GM19035 (cell line): ENCODE measurements at regions not wholly inside any gene's neighbourhood (a gene's known extent, or its start where the extent isn't known, plus 50 kb on each side); places are given as distances from the start of the nearest gene placed in this dataset.
"Not testable (repeated sequence)": the region's sequence is repeated elsewhere in the genome, so short reads cannot be mapped to it uniquely, and the experiment has no call there.

Experiments used
- ATAC-seq: cut with Tn5 transposase; IDR thresholded peaks from one replicate; pipeline ENCODE4 v1.9.1; 2021; ENCODE audit not compliant: unreplicated experiment

DNA sequence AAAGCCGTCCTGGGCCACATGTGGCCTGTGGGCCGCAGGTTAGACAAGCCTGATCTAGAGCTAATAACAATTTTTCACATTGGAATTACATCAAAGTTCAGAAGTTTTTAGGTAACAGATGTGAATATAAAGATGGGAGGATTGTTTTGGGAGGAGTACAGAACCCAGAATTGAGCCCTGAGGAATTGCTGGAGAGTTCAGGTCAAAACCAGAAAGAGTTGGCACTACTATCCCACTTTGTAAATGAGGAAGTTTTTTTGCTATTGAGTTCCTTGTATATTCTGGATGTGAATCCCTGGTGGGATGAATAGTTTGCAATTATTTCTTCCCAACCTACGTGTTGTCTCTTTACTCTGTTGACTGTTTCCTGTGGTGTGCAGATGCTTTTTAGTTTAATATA, 109.5 kb upstream of the LIPC start:
- no peak for ATAC-seq

DNA sequence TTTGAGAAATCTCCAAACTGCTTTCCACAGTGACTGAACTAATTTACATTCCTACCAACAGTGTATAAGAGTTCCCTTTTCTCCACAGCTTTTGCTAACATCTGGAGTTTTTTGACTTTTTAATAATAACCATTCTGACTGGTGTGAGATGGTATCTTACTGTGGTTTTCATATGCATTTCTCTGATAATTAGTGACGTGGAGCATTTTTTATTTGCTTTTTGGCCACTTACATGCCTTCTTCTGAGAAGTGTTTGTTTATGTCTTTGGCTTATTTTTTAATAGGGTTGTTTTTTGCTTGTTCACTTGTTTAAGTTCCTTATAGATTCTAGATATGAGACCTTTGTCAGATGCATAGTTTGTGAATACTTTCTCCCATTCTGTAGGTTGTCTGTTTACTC, 108.5 kb upstream of the LIPC start:
- ATAC-seq, result not testable (repeated sequence)

DNA sequence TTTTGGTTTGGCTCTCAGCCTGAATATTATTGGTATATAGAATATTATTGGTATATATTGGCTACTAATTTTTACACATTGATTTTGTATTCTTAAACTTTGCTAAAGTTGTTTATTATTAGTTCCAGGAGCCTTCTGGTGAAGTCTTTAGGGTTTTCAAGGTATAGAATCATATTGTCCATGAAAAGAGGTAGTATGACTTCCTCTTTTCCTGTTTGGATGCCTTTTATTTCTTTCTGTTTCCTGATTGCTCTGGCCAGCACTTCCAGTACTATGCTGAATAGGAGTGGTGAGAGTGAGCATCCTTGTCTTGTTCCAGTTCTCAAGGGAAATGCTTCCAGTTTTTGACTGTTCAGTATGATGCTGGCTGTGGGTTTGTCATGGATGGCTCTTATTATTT, 107.3 kb upstream of the LIPC start:
- ATAC-seq, result no peak

DNA sequence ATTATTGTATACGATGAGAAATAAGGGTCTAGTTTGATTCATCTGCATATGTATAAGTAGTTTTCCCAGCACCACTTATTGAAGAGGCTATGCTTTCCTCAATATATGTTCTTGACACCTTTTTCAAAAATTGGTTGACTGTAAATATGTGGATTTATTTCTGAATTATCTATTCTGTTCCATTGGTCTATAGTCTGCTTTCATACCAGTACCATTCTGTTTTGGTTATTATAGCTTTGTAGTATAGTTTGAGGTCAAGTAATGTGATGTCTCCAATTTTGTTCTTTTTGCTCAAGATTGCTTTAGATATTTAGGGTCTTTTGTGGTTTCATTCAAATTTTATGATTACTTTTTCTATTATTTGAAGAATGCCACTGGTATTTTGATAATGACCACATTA, 103.8 kb upstream of the LIPC start:
- no peak for ATAC-seq

DNA sequence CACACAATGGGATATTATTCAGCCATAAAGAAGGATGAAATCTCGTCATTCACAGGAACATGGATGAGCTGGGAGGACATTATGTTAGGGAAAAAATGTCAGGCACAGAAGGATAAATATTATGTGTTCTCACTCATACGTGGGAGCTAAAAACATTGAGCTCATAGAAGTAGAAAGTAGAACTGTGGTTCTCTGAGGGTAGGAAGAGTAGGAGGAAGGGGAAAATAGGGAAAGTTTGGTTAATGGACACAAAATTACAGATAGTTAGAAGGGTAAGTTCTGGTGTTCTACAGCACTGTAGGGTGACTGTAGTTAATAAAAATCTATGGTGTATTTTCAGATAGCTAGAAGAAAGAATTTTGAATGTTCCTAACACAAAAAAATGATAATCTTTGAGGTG, 102.6 kb upstream of the LIPC start:
- ATAC-seq, result no peak

DNA sequence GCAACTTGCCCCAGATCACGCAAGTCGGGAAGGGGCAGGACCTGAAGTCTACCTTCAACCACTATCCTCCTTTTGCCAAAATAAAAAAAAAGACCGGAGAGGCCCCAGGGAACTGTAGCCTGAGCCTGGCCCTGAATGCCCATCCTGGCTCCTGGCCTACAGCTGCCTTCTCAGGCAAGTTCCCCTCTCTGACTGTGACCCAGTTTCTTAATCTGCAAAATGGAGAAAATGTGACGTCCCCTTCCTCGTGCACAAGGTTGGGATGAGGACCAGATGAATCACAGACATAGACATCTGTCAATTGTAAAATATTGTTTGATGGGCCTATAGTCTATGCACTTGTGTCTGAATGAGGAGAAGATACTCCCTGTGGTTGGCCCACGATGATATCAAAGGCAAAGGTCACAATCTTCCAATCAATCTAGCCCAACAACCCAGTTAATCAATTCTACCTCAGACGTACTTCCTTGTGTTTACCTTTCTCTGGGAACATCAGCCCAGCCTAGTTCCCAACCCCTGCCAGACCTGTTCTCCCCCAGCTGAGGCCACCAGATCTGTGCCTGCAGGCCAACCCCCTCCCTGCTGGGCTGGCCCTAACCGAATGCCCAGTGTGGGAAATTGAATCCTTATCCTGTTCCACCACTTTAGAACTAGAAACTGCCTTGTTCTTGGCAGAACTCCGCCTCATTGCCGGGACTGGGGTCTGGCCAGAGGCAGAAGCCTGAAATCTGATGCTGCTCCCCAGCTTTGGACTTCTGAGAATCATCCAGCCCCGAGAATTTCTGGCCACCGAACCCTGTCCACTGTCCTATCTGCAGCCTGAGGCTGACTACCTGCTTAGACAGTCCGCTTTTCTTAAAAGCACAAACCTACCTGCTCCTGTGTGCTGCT, 101.8 kb upstream of the LIPC start:
- ATAC-seq, result no peak

DNA sequence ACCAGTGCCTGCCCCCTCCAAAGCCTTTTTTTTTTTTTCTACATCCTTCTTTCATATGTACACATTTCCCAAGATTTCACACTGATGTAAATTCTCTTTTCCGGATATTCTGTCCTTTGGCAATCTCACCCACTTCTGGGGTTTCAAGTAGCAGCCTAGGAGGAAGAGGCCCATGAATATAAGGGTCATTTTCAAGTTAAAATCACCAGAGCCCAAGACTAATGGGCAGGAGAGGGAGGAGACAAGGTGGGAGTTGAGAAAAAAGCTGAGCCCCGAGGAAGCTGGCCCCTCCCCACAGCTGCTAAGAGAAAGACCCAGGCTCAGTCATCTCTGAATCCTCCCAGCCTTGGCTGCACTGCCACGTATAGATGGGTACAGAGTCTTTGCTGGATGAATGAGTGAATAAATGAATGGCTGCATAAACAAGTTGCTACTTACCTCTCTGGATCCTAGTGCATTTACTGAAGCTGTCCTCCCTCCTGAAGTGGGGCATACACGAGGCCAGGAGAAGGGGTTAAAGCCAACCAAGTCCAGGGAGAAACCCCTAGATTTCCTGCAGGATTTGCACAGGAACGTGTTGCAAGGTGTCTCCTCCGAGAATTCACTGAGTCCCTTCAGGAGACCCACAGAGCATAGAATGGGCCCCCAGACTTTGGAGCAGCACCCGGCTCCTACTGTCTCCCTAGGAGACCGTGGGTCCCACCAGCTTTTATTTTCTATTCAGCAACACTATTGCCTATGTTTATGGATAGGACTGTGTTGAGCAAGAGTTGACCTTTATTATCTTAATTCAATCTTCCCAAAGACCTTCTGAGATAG, 100.8 kb upstream of the LIPC start:
- ATAC-seq, result no peak

DNA sequence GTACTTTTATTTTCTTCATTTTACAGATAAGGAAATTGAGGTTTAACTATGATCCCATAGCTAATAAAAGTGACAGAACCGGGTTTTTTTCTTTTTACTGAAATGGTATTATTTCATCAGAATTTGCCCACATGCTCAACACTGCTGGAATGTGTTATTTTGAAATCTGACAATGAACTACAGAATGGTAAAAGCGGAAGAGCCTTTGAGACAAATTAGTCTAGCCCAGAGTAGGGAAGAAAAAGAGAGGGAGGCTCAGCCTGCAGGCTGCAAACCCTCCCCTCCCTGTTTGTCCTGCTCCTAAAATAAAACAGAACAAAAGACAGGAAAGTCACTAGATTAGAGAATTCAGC, 100.3 kb upstream of the LIPC start:
- ATAC-seq, result no peak

DNA sequence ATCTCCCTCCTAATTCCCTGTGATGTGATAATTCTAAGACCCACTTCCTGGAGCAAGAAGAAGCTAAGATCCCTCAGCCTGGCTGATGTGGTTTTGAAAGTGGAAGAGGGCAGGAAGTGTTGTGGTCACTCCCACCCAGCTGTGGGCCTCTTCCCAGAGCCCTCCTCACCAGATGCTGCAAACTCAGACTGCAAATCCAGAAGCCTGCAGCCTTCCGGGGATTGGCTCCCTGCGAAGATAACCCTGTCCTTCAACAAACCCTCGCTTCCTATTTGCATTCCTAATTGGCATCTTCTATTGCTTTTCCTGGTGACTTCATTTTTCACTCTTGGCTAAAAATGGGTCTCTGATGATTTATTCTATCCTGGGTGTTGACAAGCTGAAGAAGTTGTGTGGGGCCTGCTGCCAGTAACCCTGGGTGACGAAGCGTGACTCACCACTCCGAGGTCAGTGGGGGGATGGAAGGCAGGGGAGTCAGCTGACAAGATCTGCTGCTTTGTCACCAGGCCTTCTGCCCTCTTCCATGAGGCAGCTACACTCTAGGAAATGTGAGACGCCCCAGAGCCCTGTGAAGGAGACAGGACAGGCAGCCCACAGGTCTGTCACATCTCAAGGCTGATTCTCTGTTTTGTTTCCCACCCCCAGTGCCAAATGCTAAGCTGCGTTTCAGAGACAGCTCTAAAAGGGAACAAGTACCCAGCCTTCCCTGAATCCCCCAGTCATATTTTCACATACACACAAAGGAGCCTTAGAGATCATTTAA, 99.7 kb upstream of the LIPC start:
- ATAC-seq, result peak; percentile 81

DNA sequence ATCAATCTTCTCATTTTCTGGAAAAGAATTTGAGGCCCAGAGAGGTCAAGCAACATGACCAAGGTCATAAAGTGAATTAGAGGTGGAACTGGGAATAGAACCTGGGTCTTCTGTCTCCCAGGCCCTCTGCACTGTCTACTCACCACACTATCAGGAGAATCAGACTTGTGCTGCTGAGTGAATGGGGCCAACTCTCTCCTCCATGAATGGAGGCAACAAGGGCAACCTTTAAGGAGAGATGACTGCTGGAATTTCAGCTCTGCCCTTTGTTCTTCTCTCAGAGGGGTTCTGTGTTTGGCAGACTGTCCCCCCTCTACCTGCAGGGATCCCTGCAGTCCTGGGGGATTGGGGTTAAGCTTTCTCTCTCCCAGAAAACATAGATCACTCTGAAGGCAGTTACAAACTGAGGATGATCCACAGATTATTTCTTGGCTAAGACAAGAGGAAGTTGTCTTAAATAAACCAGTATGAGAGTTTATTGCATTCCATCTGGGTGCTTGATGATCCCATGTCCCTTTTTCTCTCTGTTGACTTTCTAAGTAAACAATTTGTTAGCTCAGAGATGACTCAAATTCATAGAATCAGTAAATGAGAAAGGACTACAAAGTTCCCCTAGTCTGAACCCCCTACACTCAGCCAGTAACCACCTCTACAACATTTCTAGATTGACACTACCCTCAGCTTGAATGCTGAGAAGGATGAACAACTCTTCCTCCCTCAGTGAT, 99.0 kb upstream of the LIPC start:
- no peak for ATAC-seq

DNA sequence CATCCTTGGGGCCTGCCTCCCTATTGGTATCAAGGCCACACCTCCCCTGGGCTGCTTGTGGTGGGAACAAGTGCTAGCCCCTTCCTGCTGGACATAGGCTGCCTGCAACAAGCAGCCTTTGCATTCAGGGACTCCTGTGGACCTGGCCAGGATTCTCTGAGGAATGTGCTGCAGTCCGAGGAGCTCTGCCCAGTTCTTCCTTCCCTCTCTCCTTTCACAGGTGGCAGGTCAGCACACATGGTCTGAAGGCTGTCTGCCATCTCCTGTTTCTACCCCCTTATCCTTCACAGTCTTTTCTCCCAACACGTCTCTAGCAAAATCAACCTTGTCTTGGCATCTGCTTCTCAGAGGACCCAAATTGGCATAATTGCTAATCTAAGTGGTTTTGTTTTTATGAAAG, 97.0 kb upstream of the LIPC start:
- ATAC-seq, result no peak

DNA sequence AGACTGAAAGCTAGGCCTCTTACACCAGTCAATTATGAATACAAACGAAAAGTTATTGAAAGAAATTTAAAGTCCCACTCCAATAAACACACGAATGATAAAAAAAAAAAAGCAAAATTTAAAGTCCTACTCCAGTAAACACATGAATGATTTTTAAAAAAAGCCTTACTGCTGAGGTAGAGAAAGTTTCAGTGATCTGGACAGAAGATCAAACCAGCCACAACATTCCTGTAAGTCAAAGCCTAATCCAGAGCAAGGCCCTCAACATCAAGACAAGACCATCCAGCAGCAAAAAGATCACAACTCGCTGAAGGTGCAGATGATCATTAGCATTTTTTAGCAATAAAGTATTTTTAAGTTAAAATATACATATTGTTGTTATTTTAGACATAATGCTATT, 95.6 kb upstream of the LIPC start:
- ATAC-seq, result no peak

DNA sequence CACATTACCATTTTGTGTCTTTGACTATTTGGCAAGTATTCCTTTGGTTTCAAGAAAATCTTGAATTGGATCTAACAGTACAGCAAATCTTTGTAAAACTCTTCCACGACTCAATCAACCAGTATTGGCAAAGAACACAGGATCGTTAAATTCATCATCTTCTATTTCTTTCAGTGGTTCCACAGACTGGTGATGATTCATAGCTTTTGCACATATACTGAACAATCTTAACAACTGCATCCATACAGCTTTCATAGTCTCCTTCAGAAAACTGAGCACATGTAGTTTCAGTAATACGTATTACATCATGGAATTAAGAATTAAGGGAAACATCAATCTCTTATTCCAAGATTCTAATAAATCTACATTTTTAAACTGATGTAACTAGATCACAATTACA, 91.6 kb upstream of the LIPC start:
- ATAC-seq, result no peak

DNA sequence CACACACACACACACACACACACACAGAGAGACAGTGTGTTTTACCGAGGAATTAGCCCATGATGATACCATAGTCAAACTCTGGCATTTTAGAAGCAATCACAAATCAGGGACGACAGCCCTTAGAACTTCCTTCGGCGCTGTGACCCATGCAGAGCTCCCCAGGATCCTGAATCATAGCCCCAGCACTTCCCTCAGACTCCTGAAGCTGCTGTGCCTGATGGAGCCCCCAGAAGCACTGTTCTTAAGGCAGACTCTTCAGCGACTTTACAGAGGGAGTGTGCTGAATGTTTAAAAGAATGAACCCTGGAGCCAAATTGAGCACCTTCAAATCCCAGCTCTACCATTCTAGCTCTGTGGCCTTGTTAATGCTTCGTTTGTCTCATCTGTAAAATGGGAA, 89.3 kb upstream of the LIPC start:
- ATAC-seq, result no peak

DNA sequence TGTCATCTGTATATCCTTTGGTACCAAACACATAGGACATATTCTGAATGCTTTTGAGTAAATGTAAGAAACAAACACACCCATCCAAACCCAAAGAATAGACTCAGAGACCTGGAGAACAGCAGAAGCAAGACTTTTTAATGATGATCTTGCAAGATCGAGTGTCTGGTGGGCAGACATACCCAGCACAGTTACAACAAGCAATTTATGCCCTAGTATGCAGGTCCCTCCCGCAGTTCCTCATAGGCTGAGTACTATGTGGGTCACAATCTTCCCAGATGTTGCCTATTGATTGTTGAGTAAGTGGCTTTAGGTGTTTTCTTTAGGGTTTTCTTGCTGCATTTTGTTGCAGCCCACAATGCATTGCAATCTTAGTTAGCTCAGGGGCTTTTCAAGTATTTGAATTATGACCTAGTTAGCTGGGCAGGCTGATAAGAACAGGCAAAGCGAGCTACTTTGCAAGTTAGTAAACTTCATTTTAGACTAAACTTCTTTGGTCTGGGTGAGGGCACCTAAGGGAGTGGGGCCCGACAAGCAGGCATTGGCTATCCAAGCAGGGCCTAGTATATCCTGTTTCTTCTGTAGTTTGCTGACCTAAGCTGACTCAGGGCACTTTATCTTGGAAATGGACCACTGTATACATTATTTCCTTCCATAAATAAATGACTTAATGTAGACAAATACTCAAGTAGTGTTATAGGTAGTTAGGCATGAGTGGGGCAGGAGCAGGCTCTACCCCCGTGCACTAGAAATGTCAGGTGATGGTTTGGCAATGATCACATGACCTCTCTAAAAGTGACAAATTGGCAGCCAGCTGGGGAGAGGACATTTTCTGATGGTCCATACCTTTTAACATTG, 87.3 kb upstream of the LIPC start:
- ATAC-seq, result no peak

DNA sequence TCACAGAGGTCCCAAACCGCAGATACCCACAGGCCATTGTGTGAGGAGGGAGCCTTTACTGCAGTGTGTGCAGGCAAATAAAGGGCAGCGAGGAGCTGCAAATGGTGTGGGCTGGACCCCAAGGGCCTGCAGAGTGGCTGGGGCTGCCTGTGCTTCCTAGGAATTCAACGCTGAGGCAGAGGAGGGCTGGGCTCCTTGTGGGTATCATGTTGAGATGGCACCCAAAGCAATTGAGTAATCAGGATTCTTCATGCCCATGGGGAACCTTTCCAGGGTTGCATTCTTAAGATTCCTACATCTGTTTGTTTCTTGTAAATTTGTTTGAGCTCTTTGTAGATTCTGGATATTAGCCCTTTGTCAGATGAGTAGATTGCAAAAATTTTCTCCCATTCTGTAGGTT, 85.4 kb upstream of the LIPC start:
- no peak for ATAC-seq

DNA sequence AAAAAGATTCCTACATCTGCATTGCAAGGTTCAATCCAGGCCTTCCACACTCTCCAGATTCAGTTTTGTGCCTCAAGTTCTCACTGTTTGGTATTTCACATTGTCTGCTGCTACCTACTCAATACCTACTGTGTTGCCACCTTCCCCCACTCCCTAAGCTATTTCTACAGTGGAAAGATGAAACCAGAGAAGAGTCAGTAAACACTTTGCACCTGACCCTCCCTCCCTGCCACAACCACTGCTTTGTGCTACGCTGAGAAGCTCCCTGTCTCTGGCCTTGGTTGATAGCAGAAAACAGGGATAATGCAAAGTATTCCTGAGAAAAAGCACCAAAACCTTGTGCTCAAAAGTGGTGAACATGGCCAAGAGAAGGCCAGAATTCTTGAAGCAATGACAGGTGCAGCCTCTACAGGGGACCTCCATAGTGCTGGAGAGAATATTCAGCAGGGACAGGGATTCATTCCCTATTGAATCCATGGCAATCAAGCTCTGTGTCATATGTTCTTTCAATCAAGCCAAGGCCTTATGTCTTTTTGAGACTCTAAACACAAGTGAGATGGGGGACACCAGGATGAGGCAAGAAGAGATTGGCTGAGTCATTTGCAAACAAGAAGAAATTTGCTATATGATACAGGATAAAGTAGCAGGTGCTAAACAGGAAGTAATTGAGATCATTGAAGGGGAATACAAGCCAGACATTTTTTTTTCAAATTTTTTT, 83.5 kb upstream of the LIPC start:
- no peak for ATAC-seq

DNA sequence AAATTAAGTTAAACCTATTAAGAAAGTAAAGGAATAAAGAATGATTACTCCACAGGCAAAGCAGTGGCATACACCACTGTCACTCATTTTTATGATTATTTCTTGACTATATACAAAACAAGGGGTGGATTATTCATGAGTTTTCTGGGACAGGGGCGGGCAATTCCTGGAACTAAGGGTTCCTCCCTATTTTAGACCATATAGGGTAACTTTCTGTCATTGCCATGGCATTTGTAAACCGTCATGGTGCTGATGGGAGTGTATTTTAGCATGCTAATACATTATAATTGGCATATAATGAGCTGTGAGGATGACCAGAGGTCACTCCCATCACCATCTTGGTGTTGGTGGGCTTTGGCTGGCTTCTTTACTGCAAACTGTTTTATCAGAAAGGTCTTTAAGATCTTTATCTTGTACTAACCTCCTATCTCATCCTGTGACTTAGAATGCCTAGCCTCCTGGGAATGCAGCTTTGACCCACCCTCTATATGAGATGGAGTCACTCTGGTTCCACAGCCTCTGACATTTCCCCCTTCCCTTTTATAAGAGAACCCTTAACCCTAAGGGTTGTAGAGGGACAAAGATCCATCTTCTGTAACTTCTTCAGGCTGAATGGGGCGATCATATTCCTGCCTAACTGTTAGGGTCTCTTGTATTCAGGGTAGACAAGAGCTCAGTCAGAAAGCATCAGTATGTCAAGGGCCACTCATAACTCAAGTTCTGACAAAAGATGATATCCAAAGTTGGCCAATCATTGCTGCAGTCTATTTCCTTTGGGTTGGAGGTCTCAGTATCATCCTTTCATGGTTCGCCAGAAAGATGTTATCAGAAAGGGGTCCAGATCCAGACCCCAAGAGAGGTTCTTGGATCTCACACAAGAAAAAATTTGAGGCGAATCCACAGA, 79.5 kb upstream of the LIPC start:
- ATAC-seq, result no peak
